ENCODE measurements at regions not wholly inside any gene's neighbourhood (a gene's known extent, or its start where the extent isn't known, plus 50 kb on each side); places are given as distances from the start of the nearest gene placed in this dataset.

DNA sequence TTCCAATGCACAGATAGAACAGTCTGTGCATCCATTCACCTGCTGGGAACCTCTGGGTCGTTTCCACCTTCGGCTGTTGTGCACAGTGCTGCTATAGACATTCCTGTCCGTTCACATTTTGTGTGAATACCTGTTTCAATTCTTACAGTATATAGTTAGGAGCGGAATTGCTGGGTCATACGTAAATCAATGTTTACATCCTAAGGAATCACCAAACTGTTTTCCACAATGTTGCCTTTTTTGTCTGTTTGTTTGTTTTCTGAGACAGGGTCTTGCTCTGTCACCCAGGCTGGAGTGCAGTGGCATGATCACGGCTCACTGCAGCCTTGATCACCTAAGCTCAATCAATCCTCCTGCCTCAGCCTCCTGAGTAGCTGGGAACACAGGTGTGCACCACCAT, 158.3 kb downstream of the CRYBB2 start:
- ChIA-PET POLR2A (ENCODE audit: partially characterized antibody) (no interaction called here), CTCF (ENCODE audit: partially characterized antibody) (interaction anchor here (0.6 to 1.9 kb wide), 9 partner anchors 8 to 63 kb away, joined by 3 to 9 read pairs (median 3); no protein-coding TSS in a partner anchor)
- DNase-seq (ENCODE audit: low read depth in 1 of 2, low spot score in 2 of 2) = no peak
- 94% methylated on average over 6 of the region's 6 CpGs; no CpG with 5 or more reads in 1 of the 2 experiments for WGBS, 2 experiments (ENCODE audit: extremely low coverage in 1 of 2, insufficient coverage in 1 of 2, insufficient read length in 1 of 2, insufficient replicate concordance in 2 of 2, low coverage in 1 of 2, low lambda C conversion rate in 2 of 2, missing lambda C conversion rate in 1 of 2)
- Histone ChIP-seq H2BK12ac (ENCODE audit: low read depth, low read length) (no peak overlapping the region), H3K56ac (replicated peaks; ENCODE audit: insufficient read length, low read depth, low read length) (no peak overlapping the region), H2BK120ac (replicated peaks; ENCODE audit: low read depth, low read length) (no peak overlapping the region), H3K9me3 (ENCODE audit: insufficient read depth in 2 of 2, low read depth in 1 of 2, low read length in 1 of 2) (no peaks in the 10 kb centered on the region), H2BK5ac (ENCODE audit: low read depth, low read length) (no peak overlapping the region), H3K79me1 (ENCODE audit: low read depth, low read length) (peaks cover 9% of the 10 kb centered on the region; the same call in 1 of the 2 replicates), H3K4me1 (replicated peaks in 1 of 4; ENCODE audit: control insufficient read depth in 3 of 4, insufficient read depth in 4 of 4, low read length in 3 of 4) (peaks cover 0 to 2% (median 0%) of the 10 kb centered on the region in 4 experiments; a peak in 2 of 7 replicates), H3K14ac (ENCODE audit: insufficient read length) (no peak overlapping the region), H4K20me1 (replicated peaks in 1 of 2; ENCODE audit: control insufficient read depth in 1 of 2, insufficient read depth in 2 of 2, low read length in 2 of 2) (peaks cover under 1 to 2% of the 10 kb centered on the region in 2 experiments), H4K8ac (ENCODE audit: extremely low read depth, insufficient read depth, low read length) (no peak overlapping the region), H3K27ac (ENCODE audit: low read depth, low read length) (no peak overlapping the region), H2AK5ac (ENCODE audit: low read depth, low read length) (no peak overlapping the region), H3K4ac (replicated peaks; ENCODE audit: insufficient read length, low read depth, low read length) (no peak overlapping the region), H3K9ac (replicated peaks in 1 of 4; ENCODE audit: extremely low read depth in 1 of 4, low read depth in 3 of 4, low read length in 3 of 4) (no peak overlapping the region), H3K4me3 (ENCODE audit: extremely low read depth in 1 of 4, insufficient read depth in 2 of 4, low read depth in 3 of 4, low read length in 4 of 4) (no peak overlapping the region), H3K27me3 (replicated peaks in 1 of 4; ENCODE audit: control insufficient read depth in 3 of 4, extremely low read depth in 1 of 4, insufficient read depth in 3 of 4, low read length in 3 of 4) (no peaks in the 10 kb centered on the region), H3K18ac (ENCODE audit: extremely low read depth, low read length) (no peak overlapping the region), H3K4me2 (ENCODE audit: insufficient read depth in 1 of 2, low read depth in 2 of 2, low read length in 2 of 2) (no peak overlapping the region), H3K79me2 (ENCODE audit: control insufficient read depth in 1 of 2, insufficient read depth in 2 of 2, low read length in 2 of 2) (peaks cover 0 to 5% of the 10 kb centered on the region in 2 experiments; a peak in 2 of 4 replicates), H3K36me3 (ENCODE audit: control insufficient read depth in 2 of 4, insufficient read depth in 4 of 4, low read length in 3 of 4) (peaks cover 0 to 5% (median 0%) of the 10 kb centered on the region in 4 experiments; a peak in 2 of 8 replicates), H2BK20ac (ENCODE audit: low read length) (no peak overlapping the region), H3K23me2 (ENCODE audit: low read depth, low read length) (no peaks in the 10 kb centered on the region), H2AFZ (ENCODE audit: low read length) (no peak overlapping the region), H4K91ac (replicated peaks; ENCODE audit: insufficient read length, low read length) (no peak overlapping the region), H2BK15ac (ENCODE audit: low read length) (no peak overlapping the region), H4K5ac (ENCODE audit: insufficient read length, low read depth, low read length) (no peak overlapping the region), H3K23ac (ENCODE audit: insufficient read length) (no peak overlapping the region)
- FAIRE-seq = no peak
- no peak for TF ChIP-seq TAF7 (optimal IDR thresholded peaks at IDR 0.05; ENCODE audit: borderline replicate concordance, low read depth, low read length)
- no peak for TF ChIP-seq SUZ12 (IDR thresholded peaks at IDR 0.05; ENCODE audit: low read length)
- no peak for TF ChIP-seq MAFK (IDR thresholded peaks at IDR 0.05; ENCODE audit: low read depth, low read length)
- no peak for TF ChIP-seq SIRT6 (IDR thresholded peaks at IDR 0.05; ENCODE audit: low read length)
- TF ChIP-seq KDM4A (IDR thresholded peaks at IDR 0.05; ENCODE audit: low read depth, low read length, severe bottlenecking) = no peak
- TF ChIP-seq TCF12 (IDR thresholded peaks at IDR 0.05; ENCODE audit: low read depth, low read length) = no peak
- TF ChIP-seq PHF8 (conservative IDR thresholded peaks at IDR 0.05; ENCODE audit: low read depth, low read length) = no peak
- no peak for TF ChIP-seq SP4 (IDR thresholded peaks at IDR 0.05; ENCODE audit: low read length)

Measured in H1 (cell line).